ENCODE measurements at regions not wholly inside any gene's neighbourhood (a gene's known extent, or its start where the extent isn't known, plus 50 kb on each side); places are given as distances from the start of the nearest gene placed in this dataset.

DNA sequence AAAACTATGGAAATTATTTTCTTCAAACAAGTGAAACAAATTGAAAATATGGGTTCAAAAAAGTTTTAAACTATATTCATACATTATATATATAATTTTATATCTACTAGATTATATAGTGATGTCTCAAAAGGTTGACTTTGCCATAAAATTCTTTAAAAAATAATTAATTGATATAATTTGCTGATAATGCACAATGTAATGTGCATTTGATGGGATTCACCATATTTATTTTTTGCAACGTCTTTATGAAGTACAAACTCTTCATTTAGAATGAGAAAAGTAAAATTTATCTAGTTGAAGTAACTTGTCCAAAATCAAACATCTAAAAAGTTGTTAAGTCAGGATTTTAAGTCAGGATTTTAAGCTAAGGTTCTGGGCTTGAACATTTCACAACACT, 1954.5 kb upstream of the PCDH20 start:
- Histone ChIP-seq H3K36me3 (replicated peaks in 1 of 2) (no peaks in the 10 kb centered on the region), H3K9me3 (replicated peaks in 1 of 3) (no peaks in the 10 kb centered on the region), H3K4me3 (no peak overlapping the region), H3K27me3 (no peaks in the 10 kb centered on the region), H3K27ac (no peak overlapping the region), H3K4me1 (replicated peaks in 1 of 2) (no peaks in the 10 kb centered on the region)
- intact Hi-C loops (cut with DNase I), result no loop called here
- WGBS, 4 donors, result 42 to 66% (median 51%) methylated on average over 1 of the region's 1 CpG
- no peak for DNase-seq
- TF ChIP-seq, protein P1, sequence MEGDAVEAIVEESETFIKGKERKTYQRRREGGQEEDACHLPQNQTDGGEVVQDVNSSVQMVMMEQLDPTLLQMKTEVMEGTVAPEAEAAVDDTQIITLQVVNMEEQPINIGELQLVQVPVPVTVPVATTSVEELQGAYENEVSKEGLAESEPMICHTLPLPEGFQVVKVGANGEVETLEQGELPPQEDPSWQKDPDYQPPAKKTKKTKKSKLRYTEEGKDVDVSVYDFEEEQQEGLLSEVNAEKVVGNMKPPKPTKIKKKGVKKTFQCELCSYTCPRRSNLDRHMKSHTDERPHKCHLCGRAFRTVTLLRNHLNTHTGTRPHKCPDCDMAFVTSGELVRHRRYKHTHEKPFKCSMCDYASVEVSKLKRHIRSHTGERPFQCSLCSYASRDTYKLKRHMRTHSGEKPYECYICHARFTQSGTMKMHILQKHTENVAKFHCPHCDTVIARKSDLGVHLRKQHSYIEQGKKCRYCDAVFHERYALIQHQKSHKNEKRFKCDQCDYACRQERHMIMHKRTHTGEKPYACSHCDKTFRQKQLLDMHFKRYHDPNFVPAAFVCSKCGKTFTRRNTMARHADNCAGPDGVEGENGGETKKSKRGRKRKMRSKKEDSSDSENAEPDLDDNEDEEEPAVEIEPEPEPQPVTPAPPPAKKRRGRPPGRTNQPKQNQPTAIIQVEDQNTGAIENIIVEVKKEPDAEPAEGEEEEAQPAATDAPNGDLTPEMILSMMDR (IDR thresholded peaks at IDR 0.05), result no peak
- TF ChIP-seq POLR2A (IDR thresholded peaks at IDR 0.05), result no peak

DNA sequence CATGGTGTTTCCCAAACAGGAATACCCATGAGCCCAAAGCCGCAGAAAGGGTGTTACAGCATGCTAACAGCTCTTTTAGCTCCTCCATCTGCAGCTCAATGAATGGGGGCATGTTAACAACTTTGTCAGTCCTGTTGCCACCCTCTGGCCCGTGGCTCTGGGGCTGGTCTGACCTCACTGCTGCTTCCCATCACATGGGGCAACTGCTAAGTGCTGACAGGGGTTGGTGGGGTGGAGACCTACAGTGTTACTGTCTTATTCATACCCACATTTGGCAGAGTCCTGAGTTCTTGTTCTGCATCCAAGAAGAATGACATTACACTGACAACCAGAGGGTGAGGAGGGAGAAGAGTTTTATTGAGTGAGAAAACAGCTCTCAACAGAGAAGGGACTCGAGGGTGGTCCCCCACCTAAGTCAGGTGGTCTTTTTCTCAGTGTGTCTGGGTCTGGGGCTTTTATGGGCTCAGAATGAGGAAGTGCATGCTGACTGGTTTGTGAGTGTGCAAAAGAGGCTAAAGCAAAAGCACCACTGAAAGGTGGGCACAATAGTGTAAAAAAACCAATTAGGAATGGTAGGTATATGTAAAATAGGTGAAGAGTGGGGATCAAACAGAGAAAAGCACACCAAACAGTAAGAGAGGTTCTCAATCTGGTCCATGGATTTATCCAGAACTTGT, 1952.0 kb upstream of the PCDH20 start:
- intact Hi-C loops (cut with DNase I), result no loop called here
- Histone ChIP-seq H3K9me3 (replicated peaks in 1 of 3) (no peaks in the 10 kb centered on the region), H3K4me1 (replicated peaks in 1 of 2) (no peaks in the 10 kb centered on the region), H3K4me3 (no peak overlapping the region), H3K36me3 (replicated peaks in 1 of 2) (no peaks in the 10 kb centered on the region), H3K27ac (no peak overlapping the region), H3K27me3 (no peaks in the 10 kb centered on the region)
- DNase-seq, result no peak
- 63 to 78% (median 72%) methylated on average over 3 of the region's 3 CpGs for WGBS, 4 donors
- TF ChIP-seq, protein P1 (IDR thresholded peaks at IDR 0.05), result no peak
- TF ChIP-seq POLR2A (IDR thresholded peaks at IDR 0.05), result no peak

DNA sequence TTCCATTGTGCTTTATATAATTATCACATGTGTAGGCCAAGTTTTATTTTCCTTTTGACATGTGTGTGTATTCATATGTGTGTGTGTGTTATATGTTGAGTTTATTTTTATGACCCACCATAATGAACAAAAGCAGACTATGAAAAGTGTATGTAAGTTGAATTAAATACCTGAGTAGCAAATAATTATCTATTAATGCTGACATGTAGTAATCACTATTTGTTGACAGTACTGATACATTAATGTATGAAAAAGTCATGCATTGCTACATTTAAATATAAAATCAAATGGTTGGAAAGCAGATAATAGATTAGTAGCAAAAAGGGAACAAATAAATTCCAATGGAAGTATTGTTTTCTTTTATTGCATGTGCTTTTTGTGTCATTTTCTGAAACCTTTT, 1948.5 kb upstream of the PCDH20 start:
- intact Hi-C loops (cut with DNase I), result no loop called here
- H3K27me3 ChIP-seq, result no peaks in the 10 kb centered on the region
- no peak for TF ChIP-seq POLR2A (IDR thresholded peaks at IDR 0.05)
- TF ChIP-seq, protein P1 (IDR thresholded peaks at IDR 0.05), result no peak
- no peaks in the 10 kb centered on the region for H3K9me3 ChIP-seq (replicated peaks in 1 of 3)
- no peak overlapping the region for H3K27ac ChIP-seq
- no peaks in the 10 kb centered on the region for H3K4me1 ChIP-seq (replicated peaks in 1 of 2)
- no peaks in the 10 kb centered on the region for H3K36me3 ChIP-seq (replicated peaks in 1 of 2)
- DNase-seq, result no peak
- no peak overlapping the region for H3K4me3 ChIP-seq

DNA sequence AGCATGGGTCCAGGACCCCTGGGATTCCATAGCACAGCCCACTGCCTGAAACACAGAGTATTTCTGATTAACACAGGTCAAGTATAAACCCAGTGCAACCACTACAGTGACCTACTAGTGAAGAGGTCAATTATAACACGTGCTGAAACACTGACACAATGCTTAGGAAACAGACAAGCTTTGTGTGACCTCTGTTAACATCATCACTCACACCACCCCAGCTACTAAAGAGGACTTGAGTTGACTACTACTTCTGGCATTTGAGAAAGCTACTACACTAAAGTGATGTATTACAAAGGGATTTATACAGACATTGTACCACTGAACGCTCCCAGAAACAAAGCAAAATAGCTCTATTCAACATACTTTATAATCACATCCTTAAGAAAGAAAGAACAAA, 1935.9 kb upstream of the PCDH20 start:
- no peaks in the 10 kb centered on the region for H3K36me3 ChIP-seq (replicated peaks in 1 of 2)
- H3K9me3 ChIP-seq (replicated peaks in 1 of 3), result no peaks in the 10 kb centered on the region
- WGBS, 4 donors, result 46 to 75% (median 69%) methylated on average over 2 of the region's 2 CpGs
- H3K4me3 ChIP-seq, result no peak overlapping the region
- no peaks in the 10 kb centered on the region for H3K27me3 ChIP-seq
- intact Hi-C loops (cut with DNase I), result no loop called here
- H3K4me1 ChIP-seq (replicated peaks in 1 of 2), result no peaks in the 10 kb centered on the region
- no peak for DNase-seq
- TF ChIP-seq POLR2A (IDR thresholded peaks at IDR 0.05), result no peak
- TF ChIP-seq, protein P1 (IDR thresholded peaks at IDR 0.05), result no peak
- no peak overlapping the region for H3K27ac ChIP-seq
